ENCODE measurements at regions not wholly inside any gene's neighbourhood (a gene's known extent, or its start where the extent isn't known, plus 50 kb on each side); places are given as distances from the start of the nearest gene placed in this dataset.

DNA sequence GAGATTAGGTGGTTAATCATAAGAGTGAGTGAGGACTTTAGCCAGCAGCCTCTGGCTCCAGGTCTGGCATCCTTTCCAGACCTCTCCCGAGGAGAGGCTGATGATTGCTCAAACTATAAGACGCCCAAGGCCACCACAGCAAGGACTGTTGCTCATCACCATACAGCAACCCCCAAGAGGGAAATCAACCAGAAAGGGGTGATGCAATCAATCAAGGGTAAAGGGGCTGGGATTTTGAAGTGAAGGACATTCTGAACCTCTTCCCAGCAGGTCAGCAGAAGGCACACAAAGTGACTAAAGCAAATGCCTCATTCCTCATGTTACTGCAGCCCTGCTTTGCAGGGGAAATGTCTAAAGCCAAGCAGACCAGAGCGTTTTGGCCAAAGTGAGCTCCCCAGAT is 247.3 kb upstream of the IGF1R start:
- no peak overlapping the region for H3K4me3 ChIP-seq (ENCODE audit: low read depth, low read length)
- TF ChIP-seq, protein P1, sequence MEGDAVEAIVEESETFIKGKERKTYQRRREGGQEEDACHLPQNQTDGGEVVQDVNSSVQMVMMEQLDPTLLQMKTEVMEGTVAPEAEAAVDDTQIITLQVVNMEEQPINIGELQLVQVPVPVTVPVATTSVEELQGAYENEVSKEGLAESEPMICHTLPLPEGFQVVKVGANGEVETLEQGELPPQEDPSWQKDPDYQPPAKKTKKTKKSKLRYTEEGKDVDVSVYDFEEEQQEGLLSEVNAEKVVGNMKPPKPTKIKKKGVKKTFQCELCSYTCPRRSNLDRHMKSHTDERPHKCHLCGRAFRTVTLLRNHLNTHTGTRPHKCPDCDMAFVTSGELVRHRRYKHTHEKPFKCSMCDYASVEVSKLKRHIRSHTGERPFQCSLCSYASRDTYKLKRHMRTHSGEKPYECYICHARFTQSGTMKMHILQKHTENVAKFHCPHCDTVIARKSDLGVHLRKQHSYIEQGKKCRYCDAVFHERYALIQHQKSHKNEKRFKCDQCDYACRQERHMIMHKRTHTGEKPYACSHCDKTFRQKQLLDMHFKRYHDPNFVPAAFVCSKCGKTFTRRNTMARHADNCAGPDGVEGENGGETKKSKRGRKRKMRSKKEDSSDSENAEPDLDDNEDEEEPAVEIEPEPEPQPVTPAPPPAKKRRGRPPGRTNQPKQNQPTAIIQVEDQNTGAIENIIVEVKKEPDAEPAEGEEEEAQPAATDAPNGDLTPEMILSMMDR (IDR thresholded peaks at IDR 0.05; ENCODE audit: control insufficient read depth, extremely low read depth, insufficient read depth) = no peak
- DNase-seq (ENCODE audit: low read depth) = no peak

DNA sequence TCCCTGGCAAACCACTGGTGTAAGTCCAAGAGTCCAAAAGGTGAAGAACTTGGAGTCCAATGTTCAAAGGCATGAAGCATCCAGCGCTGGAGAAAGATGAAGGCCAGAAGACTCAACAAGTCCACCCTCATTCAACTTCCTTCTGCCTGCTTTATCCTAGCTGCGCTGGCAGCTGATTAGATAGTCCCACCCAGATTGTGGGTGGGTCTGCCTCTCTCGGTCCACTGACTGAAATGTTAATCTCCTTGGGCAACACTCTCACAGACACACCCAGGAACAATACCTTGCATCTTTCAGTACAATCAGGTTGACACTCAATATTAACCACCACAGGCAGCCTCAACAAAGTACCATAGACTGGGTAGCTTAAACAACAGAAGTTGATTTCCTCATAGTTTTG is 245.9 kb upstream of the IGF1R start:
- no peak overlapping the region for H3K4me3 ChIP-seq (ENCODE audit: low read depth, low read length)
- TF ChIP-seq, protein P1 (IDR thresholded peaks at IDR 0.05; ENCODE audit: control insufficient read depth, extremely low read depth, insufficient read depth) = no peak
- no peak for DNase-seq (ENCODE audit: low read depth)

DNA sequence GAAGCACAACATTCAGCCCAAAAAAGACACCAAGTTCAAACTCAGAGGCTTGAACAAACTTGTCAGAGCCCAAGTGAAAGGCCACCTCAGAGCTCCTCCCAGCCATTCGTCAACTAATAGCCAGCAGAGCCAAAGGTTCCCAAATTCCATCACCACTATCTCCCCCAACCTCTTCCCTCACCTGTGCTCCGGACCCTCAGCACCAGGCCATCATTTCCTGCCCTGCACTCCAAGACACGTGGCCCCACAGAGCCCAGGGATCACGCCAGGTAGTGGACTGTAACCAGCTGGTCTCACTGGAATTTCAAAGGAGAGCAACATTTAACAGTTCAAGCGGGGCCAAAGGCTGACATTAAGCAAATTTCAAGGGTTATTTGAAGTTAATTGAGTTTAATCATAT is 245.2 kb upstream of the IGF1R start:
- H3K4me3 ChIP-seq (ENCODE audit: low read depth, low read length) = no peak overlapping the region
- DNase-seq (ENCODE audit: low read depth) = no peak
- TF ChIP-seq, protein P1 (IDR thresholded peaks at IDR 0.05; ENCODE audit: control insufficient read depth, extremely low read depth, insufficient read depth) = no peak

DNA sequence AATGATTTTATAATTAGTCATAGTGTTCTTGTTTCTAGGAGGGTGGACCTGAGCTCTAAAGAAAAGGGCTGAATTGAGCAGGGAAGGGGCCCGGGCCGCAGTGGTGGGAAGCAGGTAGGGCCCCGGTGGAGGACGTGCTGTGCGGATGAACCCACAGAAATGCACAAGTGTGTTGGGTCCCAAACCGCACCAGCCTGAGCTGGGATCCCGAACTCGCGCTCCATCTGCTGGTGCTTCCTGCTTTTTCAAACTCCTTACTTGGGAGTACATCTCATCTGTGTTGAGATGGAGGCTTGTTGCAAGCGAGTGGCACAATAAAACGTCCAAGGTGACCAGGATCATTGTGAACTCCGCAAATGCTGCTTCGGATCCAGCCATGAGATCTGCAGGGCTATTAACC is 244.8 kb upstream of the IGF1R start:
- no peak overlapping the region for H3K4me3 ChIP-seq (ENCODE audit: low read depth, low read length)
- no peak for DNase-seq (ENCODE audit: low read depth)
- TF ChIP-seq, protein P1 (IDR thresholded peaks at IDR 0.05; ENCODE audit: control insufficient read depth, extremely low read depth, insufficient read depth) = peak; percentile 58

DNA sequence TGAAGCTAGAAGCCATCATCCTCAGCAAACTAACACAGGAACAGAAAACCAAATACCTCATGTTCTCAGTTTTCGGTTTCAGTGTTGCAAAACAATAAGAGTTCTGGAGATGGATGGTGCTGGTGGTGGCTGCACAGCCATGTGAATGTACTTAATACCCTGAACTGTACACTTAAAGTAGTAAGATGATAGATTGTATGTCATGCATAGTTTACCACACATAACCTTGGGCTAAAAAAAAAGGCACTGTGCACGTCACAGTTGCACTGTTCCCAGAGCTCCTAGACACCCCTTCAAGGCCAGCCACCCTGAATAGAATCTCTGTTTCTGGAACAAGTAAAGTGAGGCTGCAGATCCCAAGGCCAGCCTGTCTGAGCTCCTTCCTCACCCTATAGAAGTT is 243.3 kb upstream of the IGF1R start:
- TF ChIP-seq, protein P1 (IDR thresholded peaks at IDR 0.05; ENCODE audit: control insufficient read depth, extremely low read depth, insufficient read depth) = no peak

DNA sequence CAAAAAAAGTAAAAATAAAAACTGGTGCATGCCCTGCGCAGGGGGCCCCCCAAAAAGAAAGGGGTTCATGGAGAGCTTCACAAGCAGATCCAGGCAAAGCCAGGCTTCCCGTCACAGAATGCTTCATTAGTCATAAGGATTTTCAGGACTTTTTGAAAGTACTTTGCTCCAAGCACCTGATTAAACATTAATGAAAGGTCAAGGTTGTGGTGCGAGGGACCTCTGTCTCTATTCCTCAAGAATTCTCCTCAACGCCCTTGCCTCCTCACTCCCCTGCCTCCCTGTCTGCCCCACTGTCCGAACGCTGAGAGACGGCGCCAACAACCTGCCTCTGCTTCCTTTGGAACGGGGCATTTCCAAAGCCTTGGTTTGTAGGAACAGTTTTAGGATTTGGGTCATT is 240.1 kb upstream of the IGF1R start:
- no peak for DNase-seq (ENCODE audit: low read depth)
- TF ChIP-seq, protein P1 (IDR thresholded peaks at IDR 0.05; ENCODE audit: control insufficient read depth, extremely low read depth, insufficient read depth) = no peak
- no peak overlapping the region for H3K4me3 ChIP-seq (ENCODE audit: low read depth, low read length)

More for the DNA sequence above, 243.3 kb upstream of the IGF1R start:
- no peak overlapping the region for H3K4me3 ChIP-seq (ENCODE audit: low read depth, low read length)
- DNase-seq (ENCODE audit: low read depth) = no peak

DNA sequence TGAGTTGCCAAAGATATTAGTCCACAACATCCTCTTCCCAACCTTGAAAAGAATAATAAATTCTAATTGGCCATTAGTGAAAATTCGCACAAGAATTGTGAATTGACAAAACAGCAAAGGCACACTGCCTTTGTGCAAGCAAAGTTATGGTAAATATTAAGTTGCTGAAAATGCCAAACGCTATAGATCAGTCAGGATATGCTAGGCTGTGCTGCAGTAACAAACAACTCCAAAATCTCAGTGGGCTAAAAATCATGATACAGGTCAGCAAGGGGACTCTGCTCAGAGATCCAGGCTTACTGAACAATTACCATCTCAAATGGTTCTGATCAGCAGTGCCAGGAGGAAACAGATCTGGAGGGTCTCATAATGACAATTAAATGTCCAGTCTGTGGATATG is 238.0 kb upstream of the IGF1R start:
- TF ChIP-seq, protein P1 (IDR thresholded peaks at IDR 0.05; ENCODE audit: control insufficient read depth, extremely low read depth, insufficient read depth) = no peak
- H3K4me3 ChIP-seq (ENCODE audit: low read depth, low read length) = no peak overlapping the region
- no peak for DNase-seq (ENCODE audit: low read depth)

All from LNCaP clone FGC (cell line).